NCI-H526 treated with DMSO at 0.1 percent for 48 hours (cell line): ENCODE measurements at regions not wholly inside any gene's neighbourhood (a gene's known extent, or its start where the extent isn't known, plus 50 kb on each side); places are given as distances from the start of the nearest gene placed in this dataset.
"Not testable (repeated sequence)": the region's sequence is repeated elsewhere in the genome, so short reads cannot be mapped to it uniquely, and the experiment has no call there.

Experiments
- DNase-seq: peaks from one replicate; lab custom pipeline; 2025; lab: John Stamatoyannopoulos, UW

- DNase-seq: no peak
These were observed 567.3 kb upstream of the ZNF385D start for GRCh38 chr3:22318325-22318724.

- no peak for DNase-seq
These were observed 568.4 kb upstream of the ZNF385D start for GRCh38 chr3:22319446-22319845.

- DNase-seq: no peak
These were observed 571.9 kb upstream of the ZNF385D start for GRCh38 chr3:22322861-22323260.

- DNase-seq: no peak
These were observed 575.3 kb upstream of the ZNF385D start for GRCh38 chr3:22326305-22326704.

- no peak for DNase-seq
These were observed 584.0 kb upstream of the ZNF385D start for GRCh38 chr3:22334996-22335395.

- no peak for DNase-seq
These were observed 598.3 kb upstream of the ZNF385D start for GRCh38 chr3:22349215-22349851.

GRCh38 chr3:22351806-22352205 is 600.8 kb upstream of the ZNF385D start:
- DNase-seq: no peak

- no peak for DNase-seq
These were observed 602.1 kb upstream of the ZNF385D start for GRCh38 chr3:22353126-22353525.

GRCh38 chr3:22358334-22358733 is 607.3 kb upstream of the ZNF385D start:
- DNase-seq: no peak

GRCh38 chr3:22360164-22360563 is 609.2 kb upstream of the ZNF385D start:
- DNase-seq: no peak

- no peak for DNase-seq
These were observed 610.0 kb upstream of the ZNF385D start for GRCh38 chr3:22360970-22361369.

- no peak for DNase-seq
These were observed 610.5 kb upstream of the ZNF385D start for GRCh38 chr3:22361521-22361920.

GRCh38 chr3:22364851-22365250 is 613.8 kb upstream of the ZNF385D start:
- DNase-seq: no peak

GRCh38 chr3:22366781-22367180 is 615.8 kb upstream of the ZNF385D start:
- DNase-seq: no peak

- DNase-seq: no peak
These were observed 620.0 kb upstream of the ZNF385D start for GRCh38 chr3:22371036-22371435.

GRCh38 chr3:22371607-22372291 is 620.7 kb upstream of the ZNF385D start:
- no peak for DNase-seq

GRCh38 chr3:22372292-22373062 is 621.5 kb upstream of the ZNF385D start:
- no peak for DNase-seq

GRCh38 chr3:22373182-22373581 is 622.2 kb upstream of the ZNF385D start:
- no peak for DNase-seq

- DNase-seq: no peak
These were observed 622.8 kb upstream of the ZNF385D start for GRCh38 chr3:22373827-22374226.

GRCh38 chr3:22377421-22377820 is 626.4 kb upstream of the ZNF385D start:
- DNase-seq: no peak

- DNase-seq: no peak
These were observed 627.9 kb upstream of the ZNF385D start for GRCh38 chr3:22378869-22379268.

GRCh38 chr3:22380253-22380652 is 629.2 kb upstream of the ZNF385D start:
- no peak for DNase-seq

- DNase-seq: not testable (repeated sequence)
These were observed 630.6 kb upstream of the ZNF385D start for GRCh38 chr3:22381564-22381963.
